ENCODE measurements at regions not wholly inside any gene's neighbourhood (a gene's known extent, or its start where the extent isn't known, plus 50 kb on each side); places are given as distances from the start of the nearest gene placed in this dataset.

- ChIA-PET CTCF (no interaction called here), POLR2A (no interaction called here)
These were observed 84.9 kb upstream of the SPATA12 start for GRCh38 chr3:56975567-56975966.

GRCh38 chr3:56974247-56974930, 86.1 kb upstream of the SPATA12 start:
- H3K27ac Mint-ChIP-seq: no peak overlapping the region
- intact Hi-C loops (cut with micrococcal nuclease): no loop called here
- ATAC-seq (ENCODE audit: low read depth) (no peak), DNase-seq (no peak)
- H3K4me1 Mint-ChIP-seq: peaks cover 9% of the 10 kb centered on the region
- no peak for TF ChIP-seq CTCF (IDR thresholded peaks at IDR 0.05)
- no peak overlapping the region for H3K4me3 Mint-ChIP-seq
- POLR2A ChIA-PET: no interaction called here
- H3K9me3 Mint-ChIP-seq: no peaks in the 10 kb centered on the region
- CTCF ChIA-PET: interaction anchor here (0.6 to 1.2 kb wide), 5 partner anchors 14 to 272 kb away, joined by 3 to 6 read pairs (median 3); no protein-coding TSS in a partner anchor
- no peaks in the 10 kb centered on the region for H3K36me3 Mint-ChIP-seq (ENCODE audit: low read depth)
- H3K27me3 Mint-ChIP-seq: no peaks in the 10 kb centered on the region

More at GRCh38 chr3:56975567-56975966, 84.9 kb upstream of the SPATA12 start:
- Mint-ChIP-seq H3K4me3 (no peak overlapping the region), H3K9me3 (no peaks in the 10 kb centered on the region), H3K27ac (no peak overlapping the region), H3K4me1 (peaks cover under 1% of the 10 kb centered on the region), H3K27me3 (no peaks in the 10 kb centered on the region), H3K36me3 (ENCODE audit: low read depth) (no peaks in the 10 kb centered on the region)
- TF ChIP-seq CTCF (IDR thresholded peaks at IDR 0.05): no peak
- DNase-seq (no peak), ATAC-seq (ENCODE audit: low read depth) (no peak)
- intact Hi-C loops (cut with micrococcal nuclease): no loop called here

- Mint-ChIP-seq H3K4me3 (no peak overlapping the region), H3K27me3 (no peaks in the 10 kb centered on the region), H3K4me1 (peaks cover 9% of the 10 kb centered on the region), H3K27ac (no peak overlapping the region), H3K36me3 (ENCODE audit: low read depth) (no peaks in the 10 kb centered on the region), H3K9me3 (no peaks in the 10 kb centered on the region)
- intact Hi-C loops (cut with micrococcal nuclease): loop anchor here (2.0 kb wide), 1 partner anchor 55 kb away; no protein-coding TSS in a partner anchor
- DNase-seq (no peak), ATAC-seq (ENCODE audit: low read depth) (no peak)
- ChIA-PET CTCF (no interaction called here), POLR2A (no interaction called here)
- TF ChIP-seq CTCF (IDR thresholded peaks at IDR 0.05): no peak
These were observed 88.6 kb upstream of the SPATA12 start for GRCh38 chr3:56971816-56972215.

- no peaks in the 10 kb centered on the region for H3K27me3 Mint-ChIP-seq
- POLR2A ChIA-PET: interaction anchor here (1.4 kb wide), 1 partner anchor 11 kb away, joined by 6 read pairs; no protein-coding TSS in a partner anchor
- DNase-seq (no peak), ATAC-seq (ENCODE audit: low read depth) (no peak)
- H3K36me3 Mint-ChIP-seq (ENCODE audit: low read depth): no peaks in the 10 kb centered on the region
- intact Hi-C loops (cut with micrococcal nuclease): loop anchor here (2.0 kb wide), 1 partner anchor 54 kb away; no protein-coding TSS in a partner anchor
- CTCF ChIA-PET: interaction anchor here (1.3 kb wide), 1 partner anchor 12 kb away, joined by 4 read pairs; no protein-coding TSS in a partner anchor
- no peak for TF ChIP-seq CTCF (IDR thresholded peaks at IDR 0.05)
- H3K4me1 Mint-ChIP-seq: peaks cover 9% of the 10 kb centered on the region
- no peaks in the 10 kb centered on the region for H3K9me3 Mint-ChIP-seq
- H3K4me3 Mint-ChIP-seq: no peak overlapping the region
- no peak overlapping the region for H3K27ac Mint-ChIP-seq
These were observed 89.2 kb upstream of the SPATA12 start for GRCh38 chr3:56971261-56971660.

GRCh38 chr3:56970461-56970879, 90.0 kb upstream of the SPATA12 start:
- H3K9me3 Mint-ChIP-seq: no peaks in the 10 kb centered on the region
- H3K36me3 Mint-ChIP-seq (ENCODE audit: low read depth): no peaks in the 10 kb centered on the region
- TF ChIP-seq CTCF (IDR thresholded peaks at IDR 0.05): no peak
- ChIA-PET CTCF (interaction anchor here (0.8 to 1.3 kb wide), 2 partner anchors 11 to 268 kb away, joined by 4 to 5 read pairs; no protein-coding TSS in a partner anchor), POLR2A (interaction anchor here (1.4 kb wide), 1 partner anchor 11 kb away, joined by 6 read pairs; no protein-coding TSS in a partner anchor)
- DNase-seq: no peak
- intact Hi-C loops (cut with micrococcal nuclease): loop anchor here (2.0 kb wide), 1 partner anchor 54 kb away; no protein-coding TSS in a partner anchor
- ATAC-seq (ENCODE audit: low read depth): peak; percentile 37
- H3K4me1 Mint-ChIP-seq: peaks cover 9% of the 10 kb centered on the region
- H3K4me3 Mint-ChIP-seq: no peak overlapping the region
- H3K27ac Mint-ChIP-seq: no peak overlapping the region
- H3K27me3 Mint-ChIP-seq: no peaks in the 10 kb centered on the region
